ENCODE measurements at regions not wholly inside any gene's neighbourhood (a gene's known extent, or its start where the extent isn't known, plus 50 kb on each side); places are given as distances from the start of the nearest gene placed in this dataset.

GRCh38 chr18:24831081-24831480 lies 370.6 kb downstream of the HRH4 start:
- H3K27ac ChIP-seq = no peak overlapping the region
- no peaks in the 10 kb centered on the region for H3K36me3 ChIP-seq
- no peak overlapping the region for H3K4me3 ChIP-seq (ENCODE audit: low read depth in 1 of 2, low read length in 1 of 2)
- no peaks in the 10 kb centered on the region for H3K4me1 ChIP-seq (ENCODE audit: control insufficient read depth in 1 of 2, insufficient read depth in 1 of 2, low read depth in 1 of 2, low read length in 1 of 2)
- no peaks in the 10 kb centered on the region for H3K9me3 ChIP-seq
- TF ChIP-seq CTCF (IDR thresholded peaks at IDR 0.05) = no peak
- peaks cover 35% of the 10 kb centered on the region for H3K27me3 ChIP-seq

GRCh38 chr18:24831871-24832665 lies 371.6 kb downstream of the HRH4 start:
- no peak overlapping the region for H3K27ac ChIP-seq
- no peaks in the 10 kb centered on the region for H3K4me1 ChIP-seq (ENCODE audit: control insufficient read depth in 1 of 2, insufficient read depth in 1 of 2, low read depth in 1 of 2, low read length in 1 of 2)
- H3K9me3 ChIP-seq = no peaks in the 10 kb centered on the region
- H3K4me3 ChIP-seq (ENCODE audit: low read depth in 1 of 2, low read length in 1 of 2) = no peak overlapping the region
- no peak for TF ChIP-seq CTCF (IDR thresholded peaks at IDR 0.05)
- H3K27me3 ChIP-seq = peaks cover 35% of the 10 kb centered on the region
- no peaks in the 10 kb centered on the region for H3K36me3 ChIP-seq

GRCh38 chr18:24835751-24836150 lies 375.3 kb downstream of the HRH4 start:
- peaks cover 35% of the 10 kb centered on the region for H3K27me3 ChIP-seq
- H3K9me3 ChIP-seq = no peaks in the 10 kb centered on the region
- no peaks in the 10 kb centered on the region for H3K4me1 ChIP-seq (ENCODE audit: control insufficient read depth in 1 of 2, insufficient read depth in 1 of 2, low read depth in 1 of 2, low read length in 1 of 2)
- H3K4me3 ChIP-seq (ENCODE audit: low read depth in 1 of 2, low read length in 1 of 2) = no peak overlapping the region
- no peak overlapping the region for H3K27ac ChIP-seq
- no peak for TF ChIP-seq CTCF (IDR thresholded peaks at IDR 0.05)
- no peaks in the 10 kb centered on the region for H3K36me3 ChIP-seq

- no peaks in the 10 kb centered on the region for H3K4me1 ChIP-seq (ENCODE audit: control insufficient read depth in 1 of 2, insufficient read depth in 1 of 2, low read depth in 1 of 2, low read length in 1 of 2)
- H3K27ac ChIP-seq = no peak overlapping the region
- H3K9me3 ChIP-seq = no peaks in the 10 kb centered on the region
- H3K27me3 ChIP-seq = peaks cover 23% of the 10 kb centered on the region
- no peak overlapping the region for H3K4me3 ChIP-seq (ENCODE audit: low read depth in 1 of 2, low read length in 1 of 2)
- no peaks in the 10 kb centered on the region for H3K36me3 ChIP-seq
- no peak for TF ChIP-seq CTCF (IDR thresholded peaks at IDR 0.05)
Observed at GRCh38 chr18:24837066-24837465, 376.6 kb downstream of the HRH4 start.

- no peaks in the 10 kb centered on the region for H3K9me3 ChIP-seq
- no peak overlapping the region for H3K4me3 ChIP-seq (ENCODE audit: low read depth in 1 of 2, low read length in 1 of 2)
- no peak overlapping the region for H3K27ac ChIP-seq
- H3K36me3 ChIP-seq = no peaks in the 10 kb centered on the region
- H3K4me1 ChIP-seq (ENCODE audit: control insufficient read depth in 1 of 2, insufficient read depth in 1 of 2, low read depth in 1 of 2, low read length in 1 of 2) = no peaks in the 10 kb centered on the region
- no peaks in the 10 kb centered on the region for H3K27me3 ChIP-seq
- no peak for TF ChIP-seq CTCF (IDR thresholded peaks at IDR 0.05)
Observed at GRCh38 chr18:24840051-24840450, 379.6 kb downstream of the HRH4 start.

Measured in neutrophil (primary cell).